DND-41 (cell line): ENCODE measurements at regions not wholly inside any gene's neighbourhood (a gene's known extent, or its start where the extent isn't known, plus 50 kb on each side); places are given as distances from the start of the nearest gene placed in this dataset.

Experiments
- CTCF ChIP-seq: IDR thresholded peaks from 2 replicates; pipeline ENCODE4 v1.5.1; 2012; ENCODE audit warnings: borderline replicate concordance, low read length, moderate library complexity, mild to moderate bottlenecking; ENCODE audit not compliant: poor library complexity, severe bottlenecking; ENCODE audit errors: extremely low read depth
- EZH2 ChIP-seq: IDR thresholded peaks from 3 replicates; pipeline ENCODE4 v1.6.1; 2012; ENCODE audit warnings: borderline replicate concordance, low read depth, mild to moderate bottlenecking, moderate library complexity, low read length, inconsistent platforms; ENCODE audit not compliant: severe bottlenecking

GRCh38 chr3:34362910-34363309, 564.5 kb downstream of the PDCD6IP start:
- TF ChIP-seq CTCF (no peak), EZH2 (no peak)
